ENCODE measurements at regions not wholly inside any gene's neighbourhood (a gene's known extent, or its start where the extent isn't known, plus 50 kb on each side); places are given as distances from the start of the nearest gene placed in this dataset.
"Not testable (repeated sequence)": the region's sequence is repeated elsewhere in the genome, so short reads cannot be mapped to it uniquely, and the experiment has no call there.

DNA sequence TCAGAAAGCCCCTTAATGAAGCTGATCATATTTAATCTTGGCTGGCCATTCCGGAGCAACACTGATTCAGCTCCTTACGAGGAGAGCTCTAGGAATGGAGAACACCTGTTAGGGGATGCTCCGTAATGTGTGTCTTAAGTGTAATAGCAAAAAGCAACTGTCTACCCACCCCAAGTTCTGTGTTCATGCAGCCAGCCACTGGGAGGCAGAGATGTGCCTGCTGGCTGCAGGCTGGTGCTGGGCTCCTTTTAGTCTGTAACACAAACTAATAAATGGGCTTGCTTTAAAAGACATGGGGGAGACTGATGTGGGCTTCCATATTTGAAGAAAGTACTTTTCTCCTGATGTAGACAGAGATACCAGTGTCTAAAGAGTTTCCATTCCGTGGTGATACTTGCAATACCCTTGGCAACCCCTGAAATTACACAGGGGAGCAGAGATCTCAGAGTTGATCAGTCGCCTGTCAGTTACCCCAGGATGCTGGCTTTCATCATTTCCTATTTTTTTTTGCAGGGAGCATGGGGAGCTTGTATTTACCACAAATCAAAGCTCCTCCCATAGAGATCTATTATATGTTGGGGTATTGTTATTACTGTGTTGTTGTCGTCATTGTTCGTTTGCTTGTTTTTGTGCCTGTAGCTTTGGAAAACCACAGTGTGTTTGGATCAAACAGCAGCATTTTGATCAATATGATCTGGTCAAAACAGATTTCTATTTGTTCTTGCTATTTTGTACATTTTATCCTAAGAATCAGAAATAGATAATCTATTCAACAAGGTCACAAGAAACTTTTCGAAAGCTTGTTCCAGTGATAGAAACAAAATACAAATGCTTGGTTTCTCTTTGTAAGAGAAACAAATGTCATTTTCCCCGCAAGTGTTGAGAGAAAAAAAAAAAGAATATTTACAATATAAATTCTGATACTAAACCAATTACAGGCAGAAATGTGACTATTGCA, 65.8 kb downstream of the MTX3 start:
- peak in 1 of 5 experiments; percentile 87 for DNase-seq

DNA sequence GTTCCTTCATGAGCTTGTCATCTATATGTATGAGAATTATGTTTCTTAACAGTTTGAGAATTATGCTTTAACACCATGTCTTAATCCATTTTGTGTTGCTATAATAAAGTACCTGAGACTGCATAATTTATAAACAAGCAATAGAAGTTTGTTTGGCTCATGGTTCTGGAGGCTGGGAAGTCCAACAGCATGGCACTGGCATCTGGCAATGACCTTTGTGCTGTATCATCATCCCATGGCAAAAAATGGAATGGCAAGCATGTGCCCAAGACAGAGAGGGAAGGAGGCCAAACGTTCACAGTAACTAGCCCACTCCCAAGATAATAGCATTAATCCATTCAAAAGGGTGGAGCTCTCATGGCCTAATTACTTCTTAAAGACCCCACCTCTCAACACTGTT, 67.6 kb downstream of the MTX3 start:
- DNase-seq = no peak

DNA sequence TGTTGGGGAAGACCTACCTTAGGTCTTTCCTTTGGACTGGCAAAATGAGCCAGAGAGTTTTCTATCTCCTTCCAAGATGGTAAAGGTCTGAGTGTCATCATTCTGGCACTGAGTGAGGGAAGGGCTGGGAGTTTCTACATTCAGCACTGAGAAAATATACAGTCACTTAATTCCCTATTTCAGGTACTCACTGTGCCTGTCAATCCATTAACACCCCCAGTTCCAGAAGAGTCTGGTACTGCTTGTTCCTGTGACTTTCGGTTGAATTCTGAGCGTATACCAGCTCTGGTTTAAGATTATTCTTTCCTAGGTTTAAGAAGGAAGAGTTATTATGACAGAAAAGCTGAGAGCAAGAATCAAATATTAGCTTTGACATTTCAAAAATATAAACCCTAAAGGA, 68.4 kb downstream of the MTX3 start:
- no peak for DNase-seq

DNA sequence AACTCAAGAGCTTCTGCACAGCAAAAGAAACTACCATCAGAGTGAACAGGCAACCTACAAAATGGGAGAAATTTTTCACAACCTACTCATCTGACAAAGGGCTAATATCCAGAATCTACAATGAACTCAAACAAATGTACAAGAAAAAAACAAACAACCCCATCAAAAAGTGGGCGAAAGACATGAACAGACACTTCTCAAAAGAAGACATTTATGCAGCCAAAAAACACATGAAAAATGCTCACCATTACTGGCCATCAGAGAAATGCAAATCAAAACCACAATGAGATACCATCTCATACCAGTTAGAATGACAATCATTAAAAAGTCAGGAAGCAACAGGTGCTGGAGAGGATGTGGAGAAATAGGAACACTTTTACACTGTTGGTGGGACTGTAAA, 83.6 kb downstream of the MTX3 start:
- DNase-seq = not testable (repeated sequence)

DNA sequence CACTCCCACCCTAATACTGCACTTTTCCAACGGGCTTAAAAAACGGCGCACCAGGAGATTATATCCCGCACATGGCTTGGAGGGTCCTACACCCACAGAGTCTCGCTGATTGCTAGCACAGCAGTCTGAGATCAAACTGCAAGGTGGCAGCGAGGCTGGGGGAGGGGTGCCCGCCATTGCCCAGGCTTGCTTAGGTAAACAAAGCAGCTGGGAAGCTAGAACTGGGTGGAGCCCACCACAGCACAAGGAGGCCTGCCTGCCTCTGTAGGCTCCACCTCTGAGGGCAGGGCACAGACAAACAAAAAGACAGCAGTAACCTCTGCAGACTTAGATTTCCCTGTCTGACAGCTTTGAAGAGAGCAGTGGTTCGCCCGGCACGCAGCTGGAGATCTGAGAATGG, 88.5 kb downstream of the MTX3 start:
- DNase-seq = not testable (repeated sequence)

DNA sequence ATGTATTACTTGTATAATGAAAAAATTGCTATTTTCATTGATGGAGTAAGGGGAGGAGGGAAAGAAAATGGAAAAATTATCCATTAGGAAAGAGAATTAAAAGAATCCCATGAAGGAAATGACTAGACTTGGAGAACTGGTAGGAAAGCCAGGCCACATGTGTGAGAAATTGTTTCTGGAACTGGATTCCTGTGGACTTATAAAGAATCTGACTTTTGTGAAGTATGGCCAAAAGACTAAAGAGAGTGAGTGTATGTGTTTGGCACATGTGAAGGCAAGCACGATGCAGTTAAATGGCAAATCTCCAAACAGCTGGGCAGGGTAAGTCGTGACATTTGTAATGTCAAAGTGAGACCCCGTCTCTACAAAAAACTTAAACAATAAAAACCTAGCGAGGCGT, 89.4 kb downstream of the MTX3 start:
- no peak for DNase-seq

DNA sequence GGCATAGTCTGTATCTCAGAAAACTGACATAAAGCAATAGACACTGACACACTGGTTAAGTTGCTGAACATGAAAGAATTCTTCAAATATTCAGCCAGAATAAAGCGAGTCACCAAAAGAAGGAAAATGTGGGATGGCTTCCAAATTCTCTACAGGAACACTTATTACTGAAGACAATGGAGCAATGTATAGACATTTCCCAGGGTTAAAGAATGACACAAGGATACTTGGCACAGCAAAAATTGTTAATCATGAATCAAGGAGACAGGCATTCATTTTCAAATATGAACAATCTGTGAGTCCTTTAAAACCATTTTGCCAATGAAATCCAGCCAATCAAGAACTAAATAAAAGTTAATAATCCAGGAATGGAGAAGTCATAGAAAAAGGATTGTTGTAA, 92.5 kb downstream of the MTX3 start:
- DNase-seq = no peak

DNA sequence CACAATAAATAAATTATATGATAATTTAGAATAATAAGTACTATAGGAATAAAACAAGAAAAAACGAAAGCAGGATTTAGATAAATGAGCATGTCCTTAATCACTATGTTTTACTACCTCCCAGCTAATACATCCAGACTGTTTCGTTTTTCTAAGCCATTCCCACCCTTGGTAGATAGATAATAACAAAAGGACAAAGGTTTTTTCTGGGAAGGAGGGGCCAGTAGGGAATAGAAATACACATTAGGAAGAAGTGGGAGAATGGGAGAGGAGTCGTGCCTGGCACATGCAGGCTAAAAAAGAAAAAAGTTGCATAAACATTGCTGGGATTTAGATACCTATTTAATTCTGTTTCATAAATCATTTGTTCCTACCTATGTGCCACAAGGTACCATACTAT, 97.1 kb downstream of the MTX3 start:
- DNase-seq = no peak

DNA sequence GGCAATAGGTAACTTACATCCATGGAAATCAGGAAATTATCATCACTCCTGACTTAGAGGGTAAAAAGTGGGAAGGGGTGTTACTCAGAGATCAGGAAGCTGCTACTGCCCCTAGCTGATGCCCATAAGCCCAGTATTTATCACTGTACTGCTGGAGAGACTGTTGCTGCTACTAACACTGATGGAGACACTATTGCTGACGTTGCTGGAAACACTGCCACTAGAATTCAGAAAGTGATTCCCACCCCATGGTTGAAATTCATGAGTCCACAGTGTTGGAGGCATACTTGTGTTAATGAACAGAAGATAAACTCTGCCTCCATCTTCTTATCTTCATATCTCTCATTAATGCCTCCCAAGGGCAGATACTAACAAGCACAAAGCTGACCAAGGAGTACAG, 97.6 kb downstream of the MTX3 start:
- no peak for DNase-seq

DNA sequence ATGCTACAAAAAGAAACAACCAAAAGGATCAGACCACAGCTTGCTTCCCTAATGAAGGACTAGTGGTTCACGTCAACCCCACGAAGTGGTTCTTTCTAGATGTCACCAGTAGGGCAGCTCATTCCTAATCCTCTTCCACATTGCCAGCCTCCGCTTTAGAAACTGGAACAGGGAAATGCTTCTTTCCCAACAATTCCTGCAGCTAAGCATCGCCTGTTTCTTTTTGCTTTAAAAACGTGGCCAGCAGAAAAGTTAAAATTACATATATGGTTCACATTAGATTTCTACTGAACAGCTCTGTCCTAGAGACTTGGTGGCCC, 100.2 kb downstream of the MTX3 start:
- DNase-seq = no peak

DNA sequence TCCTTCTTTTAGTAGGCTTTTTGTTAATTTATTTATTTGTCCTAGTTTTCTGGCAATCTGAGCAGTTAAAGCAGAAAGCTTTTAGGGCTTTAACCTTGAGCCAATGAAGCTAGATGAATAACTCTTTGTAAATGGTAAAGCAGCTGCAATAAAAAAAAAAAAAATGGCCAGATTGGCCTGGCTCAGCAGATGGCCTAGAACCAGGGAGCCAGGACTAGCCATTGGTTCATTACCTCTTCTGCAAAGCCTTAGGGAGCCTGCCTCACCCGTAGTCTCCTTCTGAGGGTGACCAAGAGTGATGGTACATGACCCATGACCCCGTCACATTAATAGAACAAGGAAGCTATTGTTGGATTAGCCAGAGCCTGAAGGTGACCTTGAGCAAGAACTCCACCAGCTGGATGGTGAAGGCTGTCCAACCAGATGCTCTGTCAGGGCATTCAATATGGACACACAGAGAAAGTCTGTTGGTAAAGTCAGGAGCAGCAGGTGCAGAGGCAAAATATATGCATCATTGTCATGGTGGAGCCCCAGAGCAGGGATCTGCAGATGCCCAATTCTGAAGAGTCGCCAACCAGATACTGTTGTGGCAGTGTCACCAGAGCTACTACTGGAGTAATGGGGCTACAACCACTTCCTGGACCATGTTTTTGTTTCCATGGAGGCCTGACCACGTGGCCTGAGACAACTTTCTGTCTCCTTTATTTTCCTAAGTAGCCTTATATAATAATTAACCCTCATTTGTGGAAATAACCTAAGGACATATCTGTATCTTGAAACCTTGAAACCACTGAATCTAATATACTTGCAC, 100.7 kb downstream of the MTX3 start:
- peak in 1 of 5 experiments; percentile 18 for DNase-seq

DNA sequence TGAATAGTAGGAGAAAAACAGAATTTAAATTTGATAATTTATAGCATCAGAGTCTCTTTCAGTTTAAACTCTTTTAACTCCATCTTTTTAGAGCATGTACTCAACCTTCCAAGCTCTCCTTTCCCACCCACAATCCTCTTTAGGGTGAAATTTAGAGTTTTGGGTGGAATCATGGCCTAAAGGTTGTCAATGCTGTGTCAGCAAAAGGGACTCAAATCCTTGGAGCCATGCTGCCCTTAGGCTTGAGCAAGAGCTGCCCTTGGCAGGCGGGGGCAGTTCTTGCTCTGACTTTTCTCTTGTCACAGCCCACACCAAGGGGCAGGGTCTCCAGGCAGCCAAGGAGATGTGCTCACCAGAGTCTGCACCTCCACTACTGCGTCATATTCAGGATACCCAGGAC, 102.4 kb downstream of the MTX3 start:
- no peak for DNase-seq

DNA sequence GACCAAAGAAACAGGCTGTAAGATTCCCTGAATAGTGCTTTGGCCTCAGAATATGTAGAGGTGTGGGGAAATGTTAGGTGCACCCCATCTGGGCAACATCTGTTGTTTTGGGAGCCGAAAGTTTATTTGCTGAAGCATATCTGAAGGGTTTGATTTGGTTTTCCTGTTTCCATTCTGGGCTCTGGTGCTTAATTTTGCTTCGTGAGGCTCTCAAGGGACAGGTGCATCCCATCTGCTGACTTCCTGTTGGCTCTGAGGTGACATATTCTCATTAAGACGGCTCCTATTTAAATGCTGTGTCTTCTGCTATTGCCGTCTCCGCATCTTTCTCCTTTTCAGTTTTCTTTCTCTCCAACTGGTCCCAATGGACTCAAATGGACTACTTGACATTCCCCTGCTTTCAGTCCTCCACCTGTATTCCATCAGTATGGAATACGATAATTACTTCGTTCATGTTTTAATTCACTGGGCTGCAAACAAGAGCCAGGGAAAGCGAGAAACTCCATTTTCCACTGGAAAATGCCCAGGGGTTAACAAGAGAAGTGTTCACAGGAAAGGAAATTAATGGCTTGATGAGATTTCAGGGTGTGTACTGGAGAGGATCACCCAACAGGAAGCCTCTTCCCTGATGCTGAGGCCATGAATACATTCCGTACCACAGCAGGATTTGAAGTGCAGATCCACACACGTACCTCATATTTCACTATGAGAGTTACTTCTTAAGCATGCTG, 104.0 kb downstream of the MTX3 start:
- no peak for DNase-seq

DNA sequence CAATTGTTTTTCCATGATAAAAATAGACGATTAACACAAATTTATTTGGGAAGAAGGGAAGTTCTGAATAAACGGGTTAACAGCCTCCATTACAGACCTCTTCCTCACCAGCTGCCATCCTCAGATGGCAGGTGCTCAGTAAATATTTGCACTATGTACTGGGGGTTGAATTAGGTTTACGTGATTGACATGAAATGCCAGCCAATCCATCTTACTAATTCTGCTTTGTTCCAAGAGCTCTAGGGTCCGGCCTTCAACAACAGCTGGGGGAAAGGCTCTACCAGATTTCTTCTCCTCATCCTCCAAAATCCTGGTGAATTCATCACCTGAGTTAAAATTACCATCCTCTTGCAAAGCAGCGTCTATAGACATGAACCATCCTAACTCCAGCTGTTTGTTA, 104.6 kb downstream of the MTX3 start:
- DNase-seq = no peak

DNA sequence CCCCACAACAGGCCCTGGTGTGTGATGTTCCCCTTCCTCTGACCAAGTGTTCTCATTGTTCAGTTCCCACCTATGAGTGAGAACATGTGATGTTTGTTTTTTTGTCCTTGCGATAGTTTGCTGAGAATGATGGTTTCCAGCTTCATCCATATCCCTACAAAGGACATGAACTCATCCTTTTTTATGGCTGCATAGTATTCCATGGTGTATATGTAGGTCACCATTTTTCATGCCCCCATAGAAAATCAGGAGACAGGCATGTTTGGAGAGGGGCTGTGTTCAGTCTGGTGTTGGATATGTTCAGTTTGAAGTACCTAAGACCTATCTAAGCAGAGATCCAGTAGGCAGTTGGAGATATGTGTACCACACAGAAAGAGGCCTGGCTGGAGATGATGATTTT, 111.2 kb downstream of the MTX3 start:
- not testable (repeated sequence) for DNase-seq

DNA sequence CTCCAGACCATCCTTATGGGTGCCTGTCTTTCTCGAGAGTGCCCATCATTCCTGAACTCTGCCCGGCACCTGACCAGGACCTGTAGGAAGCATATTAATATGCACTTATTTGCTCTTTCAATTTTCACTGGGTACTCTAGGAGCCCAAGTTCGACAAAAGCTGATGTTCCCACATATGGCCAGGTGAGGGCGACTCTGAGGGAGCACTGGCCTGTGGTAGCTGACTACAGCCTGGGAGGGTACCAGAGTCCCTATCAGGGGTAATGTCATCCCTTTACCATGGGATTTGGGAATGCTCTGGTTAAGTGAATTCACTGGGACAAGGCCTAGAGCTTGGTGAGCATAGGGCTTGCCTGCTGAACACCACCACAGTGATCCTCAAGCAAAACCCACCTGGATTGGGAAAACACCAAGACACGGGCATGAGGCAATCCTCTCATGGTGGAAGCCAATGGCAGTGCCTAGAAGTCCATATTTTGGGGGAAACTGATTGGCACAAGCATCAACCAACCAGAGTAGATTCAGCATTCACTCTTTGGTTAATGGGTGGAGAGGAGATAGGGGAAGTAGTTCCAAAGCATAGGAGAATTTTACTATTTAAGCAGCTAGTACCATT, 112.2 kb downstream of the MTX3 start:
- peak in 2 of 5 experiments; percentile 4 to 30 for DNase-seq

DNA sequence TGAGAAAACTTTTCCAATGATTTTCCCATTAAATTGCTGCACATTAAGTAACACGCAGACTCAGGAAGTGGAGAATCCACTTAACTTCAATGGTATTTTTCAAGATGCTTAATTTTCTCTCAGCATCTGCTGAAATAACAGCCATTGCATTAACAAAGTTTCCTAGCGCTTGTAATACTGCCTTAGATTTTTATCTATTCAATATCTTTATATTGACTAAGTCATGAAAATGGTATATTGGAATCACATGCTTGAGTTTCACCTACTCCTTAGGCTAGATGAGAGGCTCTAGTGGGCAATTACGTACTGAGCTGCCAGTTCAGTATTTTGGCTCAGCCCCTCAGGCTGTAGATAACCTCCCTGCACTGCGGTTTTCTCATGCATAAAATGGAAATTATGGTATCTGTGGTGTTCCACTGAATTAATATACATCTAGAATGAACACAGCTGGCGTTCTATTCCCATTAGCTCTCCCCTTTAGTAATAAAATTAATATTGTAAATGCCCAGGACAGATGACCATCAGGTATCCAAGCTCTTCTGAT, 112.9 kb downstream of the MTX3 start:
- DNase-seq = no peak

DNA sequence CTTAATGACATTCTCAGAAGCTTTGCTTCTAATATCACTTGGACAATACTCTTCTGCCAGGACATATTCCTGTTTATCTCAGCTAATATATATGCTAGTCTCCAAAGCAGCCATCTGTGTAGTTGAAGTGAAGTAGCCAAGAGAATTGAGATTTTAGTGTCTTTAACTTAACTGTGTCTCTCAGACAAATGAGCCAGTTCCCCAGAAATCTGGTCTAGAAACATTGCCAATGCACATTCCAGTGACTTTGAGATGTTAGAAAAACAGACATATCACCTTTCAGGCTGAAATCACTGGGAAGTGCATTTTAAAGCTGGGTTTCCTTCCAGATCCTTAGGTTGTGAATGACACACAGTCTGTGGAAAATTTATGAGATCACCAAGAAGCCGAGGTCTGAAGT, 114.6 kb downstream of the MTX3 start:
- no peak for DNase-seq

DNA sequence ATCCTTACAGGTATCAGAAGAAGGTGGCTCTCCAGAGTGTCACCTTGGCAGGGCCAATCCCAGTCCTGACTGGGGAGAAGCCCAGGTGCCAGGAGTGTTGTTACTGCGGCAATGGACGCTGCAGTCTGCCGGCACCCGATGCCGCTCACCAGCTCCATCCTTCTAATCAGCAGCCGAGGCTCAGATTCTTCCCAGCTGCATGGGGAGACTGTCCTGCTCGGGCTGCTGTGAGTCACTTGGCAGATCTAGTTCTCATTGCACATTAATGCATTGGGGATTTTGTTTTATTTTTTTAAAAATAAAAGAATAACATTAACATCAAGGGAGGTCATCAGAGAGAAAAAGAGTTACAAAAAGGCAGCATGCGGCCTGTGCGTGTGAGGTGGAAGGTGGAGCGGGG, 115.8 kb downstream of the MTX3 start:
- no peak for DNase-seq

DNA sequence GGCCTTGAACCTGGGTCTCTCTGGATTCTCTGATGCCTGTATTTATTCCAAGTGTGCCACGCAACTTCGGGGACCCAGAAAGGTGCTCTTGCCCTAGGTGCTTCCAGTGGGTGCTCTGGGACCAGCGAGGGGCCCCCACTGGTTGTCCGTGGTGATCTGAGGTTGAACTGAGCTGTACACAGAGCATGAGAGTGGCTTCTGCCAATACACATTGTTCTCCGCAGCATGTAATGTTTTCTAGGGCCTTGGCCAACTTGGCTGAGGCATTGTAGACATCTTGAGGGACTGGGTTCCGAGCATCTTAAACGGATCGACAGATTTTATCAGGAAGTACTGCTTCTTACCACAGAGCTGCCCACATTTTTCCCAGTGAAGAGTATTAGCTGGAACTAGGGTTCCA, 117.9 kb downstream of the MTX3 start:
- DNase-seq = no peak

DNA sequence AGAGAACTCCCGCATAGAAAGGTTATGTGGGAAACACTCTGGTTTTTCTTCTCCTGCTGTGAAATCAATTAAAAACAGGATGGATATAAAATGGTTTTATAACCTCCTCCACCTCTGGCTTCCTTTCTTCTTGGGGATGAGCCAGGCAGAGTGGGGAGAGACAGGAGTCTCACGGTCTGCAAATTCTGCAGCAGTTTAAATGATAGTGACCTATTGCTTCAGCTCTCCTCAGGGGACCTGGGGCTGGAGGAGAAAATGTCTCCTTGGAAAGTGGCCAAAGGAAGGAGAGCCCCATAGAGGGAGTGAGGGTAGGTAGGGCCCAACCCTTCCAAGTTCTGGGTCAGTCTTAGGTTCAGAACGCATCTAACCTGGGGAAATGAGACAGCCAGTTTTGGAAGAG, 118.8 kb downstream of the MTX3 start:
- no peak for DNase-seq

DNA sequence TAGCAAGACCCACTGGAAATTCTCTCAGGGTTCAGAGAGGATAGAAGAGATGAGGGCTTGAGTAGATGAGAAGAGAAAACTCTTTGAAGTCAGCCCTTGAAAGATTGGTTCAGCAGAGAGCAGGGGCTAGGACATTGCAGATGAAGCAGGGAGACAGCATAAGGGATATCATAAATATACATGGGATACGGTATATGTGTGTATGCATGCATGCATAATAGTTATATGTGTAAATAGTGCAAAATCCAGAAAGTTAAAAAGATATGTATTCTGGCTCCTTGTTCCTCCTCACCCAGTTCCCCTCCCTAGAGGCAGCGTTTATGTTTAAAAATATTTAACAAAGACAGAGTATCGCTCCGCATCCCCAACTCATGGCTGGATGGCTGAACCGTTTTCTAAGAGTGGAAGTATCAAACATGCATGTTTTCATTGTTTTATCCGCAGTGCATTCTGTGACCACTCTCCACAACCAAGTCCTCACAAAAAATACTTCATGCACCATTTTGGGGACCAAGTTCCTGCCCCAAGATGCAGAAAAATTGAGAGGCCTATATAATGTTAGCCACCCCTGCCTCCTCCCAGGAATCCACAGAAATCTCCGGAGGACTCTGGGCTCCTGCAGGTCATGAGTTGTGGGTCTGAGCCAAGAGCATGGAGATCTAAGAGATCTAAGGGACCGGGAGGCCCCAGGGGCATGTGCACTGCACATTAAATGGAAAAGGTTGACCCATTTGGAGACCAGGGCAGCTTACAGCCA, 119.5 kb downstream of the MTX3 start:
- DNase-seq = no peak
